ENCODE measurements at regions not wholly inside any gene's neighbourhood (a gene's known extent, or its start where the extent isn't known, plus 50 kb on each side); places are given as distances from the start of the nearest gene placed in this dataset.

DNA sequence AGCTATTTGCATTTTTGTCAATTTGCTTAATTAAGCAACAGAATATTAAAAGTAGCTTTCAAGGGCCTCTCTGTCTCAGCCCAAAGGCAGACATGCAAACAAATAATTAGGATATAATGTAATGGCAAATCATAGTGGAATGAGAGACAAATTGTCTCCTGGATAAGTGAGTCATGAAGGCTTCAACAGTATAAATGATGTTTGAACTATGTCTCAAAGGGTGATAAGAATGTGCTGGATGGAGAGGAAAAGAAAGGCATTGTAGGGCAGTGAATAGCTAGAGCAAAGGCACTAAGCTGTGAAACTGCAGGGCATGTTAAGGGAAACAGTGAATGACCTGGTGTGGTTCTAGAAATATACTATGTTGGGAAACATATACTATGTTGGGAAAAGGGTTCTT, 53.5 kb upstream of the PPP1R12A start:
- TF ChIP-seq POLR2AphosphoS5 (IDR thresholded peaks at IDR 0.05; ENCODE audit: low read depth, low read length), result no peak
- TF ChIP-seq TAF1 (IDR thresholded peaks at IDR 0.05; ENCODE audit: borderline replicate concordance, low read depth, low read length), result no peak
- TF ChIP-seq POLR2A (IDR thresholded peaks at IDR 0.05; ENCODE audit: low read depth, low read length), result no peak
